NOMO-1 treated with DMSO at 0.1 percent for 48 hours (cell line): ENCODE measurements at regions not wholly inside any gene's neighbourhood (a gene's known extent, or its start where the extent isn't known, plus 50 kb on each side); places are given as distances from the start of the nearest gene placed in this dataset.

Source experiments
- DNase-seq: peaks from one replicate; lab custom pipeline; 2025; ENCODE audit not compliant: unreplicated experiment; lab: John Stamatoyannopoulos, UW

GRCh38 chr5:143567583-143568504 is 164.4 kb upstream of the NR3C1 start:
- DNase-seq = peak; percentile 35

DNA sequence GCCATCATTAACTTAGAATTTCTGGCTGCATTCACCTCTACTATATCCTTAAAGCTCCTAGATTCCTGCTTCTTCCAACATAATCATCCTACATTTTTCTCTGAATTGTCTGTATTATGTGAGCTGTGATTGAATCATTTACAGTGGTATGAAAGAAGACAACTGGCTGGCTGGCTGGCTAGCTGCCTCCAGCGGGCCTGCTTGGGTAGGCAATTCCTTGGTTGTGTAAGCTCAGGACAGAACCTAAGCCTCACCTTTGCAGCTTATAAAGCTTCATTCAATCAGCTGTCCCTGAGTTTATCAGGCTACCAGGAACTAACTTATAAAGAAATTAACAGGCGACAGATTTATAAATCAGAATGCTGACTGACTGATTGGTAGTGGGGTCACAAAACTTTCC is 162.7 kb upstream of the NR3C1 start:
- no peak for DNase-seq

GRCh38 chr5:143564417-143564816 is 160.9 kb upstream of the NR3C1 start:
- DNase-seq = peak; percentile 92

- no peak for DNase-seq
Observed at GRCh38 chr5:143562935-143563334, 159.4 kb upstream of the NR3C1 start.

GRCh38 chr5:143561219-143561618 is 157.7 kb upstream of the NR3C1 start:
- DNase-seq = no peak

GRCh38 chr5:143560378-143560777 is 156.9 kb upstream of the NR3C1 start:
- DNase-seq = no peak

DNA sequence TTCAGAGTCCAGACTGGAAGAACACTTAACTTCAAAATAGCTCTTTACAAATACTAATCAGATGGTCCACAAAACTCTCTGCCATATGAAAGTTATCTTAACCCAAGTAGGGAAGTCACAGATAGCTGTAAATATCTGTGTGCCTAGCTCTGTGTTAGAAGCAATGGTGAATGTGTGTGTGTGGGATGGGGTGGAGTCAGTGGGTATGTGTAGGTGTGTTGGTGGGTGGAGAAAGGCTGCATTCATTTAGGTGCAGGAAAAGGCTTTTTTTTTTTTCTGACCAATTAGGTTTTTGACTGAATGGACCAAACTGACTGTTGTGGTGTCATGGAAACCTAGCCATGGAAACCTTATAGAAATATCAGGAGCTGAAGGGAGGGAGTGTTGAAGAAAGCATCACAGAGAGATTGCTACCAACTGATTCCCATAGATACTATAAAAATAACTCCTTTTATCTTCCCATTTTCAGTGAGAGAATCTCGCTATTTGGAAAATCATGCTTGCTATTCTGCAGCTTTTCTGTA is 156.2 kb upstream of the NR3C1 start:
- DNase-seq = no peak

DNA sequence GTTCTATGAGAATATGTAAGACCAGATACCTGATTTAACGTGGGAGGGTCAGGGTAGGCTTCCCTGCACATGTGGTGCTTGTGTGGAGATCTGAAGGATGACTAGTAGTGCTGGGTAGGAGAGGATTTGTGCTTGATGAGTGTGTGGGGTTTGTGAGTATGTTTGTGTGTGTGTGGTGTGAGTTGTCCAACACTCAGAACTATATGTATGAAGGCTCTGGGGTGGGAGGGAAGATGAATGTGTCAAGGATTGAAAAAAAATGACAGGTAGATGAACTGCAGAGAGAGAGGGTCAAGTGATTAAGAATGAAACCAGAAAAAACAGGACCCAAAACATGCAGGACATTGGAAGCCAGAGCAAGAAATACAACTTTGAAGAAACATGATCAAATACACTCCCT is 154.6 kb upstream of the NR3C1 start:
- DNase-seq = no peak

GRCh38 chr5:143557061-143557818 is 153.8 kb upstream of the NR3C1 start:
- DNase-seq = no peak

DNA sequence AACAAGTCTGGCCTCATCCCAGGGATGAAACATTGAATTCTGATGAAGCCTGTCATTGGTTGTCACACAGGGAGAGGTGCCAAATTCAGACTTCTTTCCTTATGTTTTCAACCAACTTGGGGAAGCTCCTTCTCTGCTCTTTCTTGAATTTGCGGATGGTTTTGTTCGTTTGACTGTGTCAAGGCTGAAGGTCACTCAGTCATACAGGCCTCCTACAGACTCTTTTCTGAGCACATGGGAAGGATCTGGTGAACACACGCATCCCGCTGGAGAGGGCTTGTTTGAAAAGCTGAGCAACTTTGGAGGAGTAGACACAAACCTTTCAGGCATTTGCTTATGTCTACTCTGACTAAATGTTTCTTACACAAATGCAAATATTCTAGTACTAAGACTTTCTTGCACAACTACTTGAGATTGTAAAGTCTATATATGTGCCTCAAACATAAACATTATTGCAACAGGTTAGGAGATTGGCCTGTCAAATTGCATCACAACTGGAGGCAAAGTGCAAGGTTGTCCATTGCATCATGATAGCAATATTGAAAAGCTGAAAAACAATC is 151.5 kb upstream of the NR3C1 start:
- DNase-seq = peak; percentile 94

DNA sequence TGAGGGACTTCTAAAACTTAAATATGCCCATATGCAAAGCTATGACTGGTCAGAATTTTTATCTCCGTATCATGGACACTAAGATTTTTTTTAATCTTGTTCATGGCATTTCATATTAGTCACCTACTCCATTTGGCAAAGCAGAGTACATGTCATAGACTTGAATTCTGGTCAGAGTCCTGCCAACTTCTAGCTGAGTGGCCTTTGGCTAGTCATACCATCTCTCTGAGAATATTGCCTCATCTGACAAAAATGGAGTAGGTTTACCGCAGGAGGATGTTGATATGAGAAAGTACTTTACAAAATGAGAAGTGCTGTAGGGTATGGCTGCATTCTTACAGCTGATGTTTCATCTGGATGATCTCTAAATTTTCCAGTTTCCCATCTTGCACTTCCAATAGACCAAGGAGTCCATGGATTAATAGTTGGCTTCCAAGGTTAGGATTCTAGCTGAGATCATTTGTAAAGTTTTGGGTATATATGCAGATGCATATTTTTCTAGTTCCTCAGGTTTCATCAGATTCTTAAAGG is 150.8 kb upstream of the NR3C1 start:
- DNase-seq = peak; percentile 93

- no peak for DNase-seq
Observed at GRCh38 chr5:143552680-143553079, 149.2 kb upstream of the NR3C1 start.

DNA sequence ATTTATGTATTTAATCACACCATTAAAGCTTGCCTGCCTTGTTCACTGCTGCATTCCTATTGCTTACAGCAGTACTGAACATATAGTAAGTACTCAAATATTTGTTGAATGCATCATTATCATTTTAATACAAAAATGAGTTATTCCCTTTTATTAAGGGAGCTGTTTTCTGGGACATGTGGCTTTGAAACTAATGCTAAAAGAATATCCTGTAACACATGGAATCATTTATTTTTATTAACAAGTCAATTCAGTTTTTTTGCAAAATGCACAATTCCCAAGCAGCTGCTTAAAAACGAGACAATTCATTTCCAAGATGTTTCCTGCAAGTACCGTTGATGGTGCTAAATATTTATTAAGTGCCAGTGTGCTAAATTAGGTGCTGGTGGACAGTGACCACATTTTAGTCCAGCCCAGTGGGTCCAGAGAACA is 148.3 kb upstream of the NR3C1 start:
- DNase-seq = no peak

GRCh38 chr5:143550986-143551630 is 147.6 kb upstream of the NR3C1 start:
- no peak for DNase-seq

DNA sequence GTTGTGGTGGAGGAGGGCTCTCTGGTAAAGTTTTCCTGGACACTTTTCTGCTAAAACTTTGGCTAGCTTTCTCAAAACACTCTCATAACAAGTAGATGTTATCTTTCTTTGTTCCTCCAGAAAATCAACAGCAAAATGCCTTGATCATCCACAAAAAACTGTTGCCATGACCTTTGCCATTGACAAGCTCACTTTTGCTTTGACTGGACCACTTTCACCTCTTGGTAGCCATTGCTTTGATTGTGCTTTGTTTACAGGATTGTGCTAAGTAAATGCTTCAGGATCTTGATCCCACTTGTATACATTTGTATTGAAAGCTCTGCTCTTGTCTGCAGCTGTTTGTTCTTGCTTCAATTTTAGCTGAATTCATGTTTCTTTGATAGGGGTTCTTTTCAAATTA is 143.9 kb upstream of the NR3C1 start:
- no peak for DNase-seq

DNA sequence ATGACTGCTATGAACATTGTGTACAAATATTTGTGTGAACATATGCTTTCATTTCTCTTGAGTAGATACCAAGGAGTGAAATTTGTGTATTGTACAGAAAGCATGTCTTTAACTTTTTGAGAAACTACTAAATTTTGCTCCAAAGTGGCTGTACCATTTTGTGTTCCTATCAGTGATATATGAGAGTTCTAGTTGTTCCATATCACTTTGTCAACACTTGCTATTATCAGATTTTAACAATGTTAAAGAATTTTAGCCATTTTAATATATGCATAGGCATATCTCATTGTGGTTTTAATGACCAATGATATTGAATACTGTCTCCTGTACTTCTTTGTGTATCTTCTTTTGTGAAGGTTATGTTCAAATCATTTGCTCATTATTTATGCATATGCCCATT is 142.9 kb upstream of the NR3C1 start:
- no peak for DNase-seq

DNA sequence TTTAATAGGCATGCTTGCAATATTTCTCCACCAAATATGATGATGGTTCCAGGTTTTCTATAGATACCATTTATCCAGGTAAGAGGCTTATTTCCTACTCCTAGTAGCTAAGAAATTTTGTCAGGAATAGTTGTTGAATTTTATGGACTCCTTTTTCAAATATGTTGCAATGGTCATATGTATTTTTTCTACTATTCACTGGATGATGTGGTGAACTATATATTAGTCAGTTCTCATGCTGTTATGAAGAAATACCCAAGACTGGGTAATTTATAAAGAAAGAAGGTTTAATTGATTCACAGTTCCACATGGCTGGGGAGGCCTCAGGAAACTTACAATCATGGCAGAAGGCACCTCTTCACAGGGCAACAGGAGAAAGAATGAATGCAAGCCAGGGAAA is 141.1 kb upstream of the NR3C1 start:
- DNase-seq = no peak

GRCh38 chr5:143543358-143544255 is 140.1 kb upstream of the NR3C1 start:
- no peak for DNase-seq

- no peak for DNase-seq
Observed at GRCh38 chr5:143542798-143543144, 139.3 kb upstream of the NR3C1 start.
